Endothelial cell of umbilical vein (primary cell): ENCODE measurements at regions not wholly inside any gene's neighbourhood (a gene's known extent, or its start where the extent isn't known, plus 50 kb on each side); places are given as distances from the start of the nearest gene placed in this dataset.

ENCODE experiments used
- BruUV-seq: library from RNA; stranded (reverse); fragments of 400-500 nt; replicated peaks from 2 replicates; lab custom pipeline; 2021; lab: Mats Ljungman, UMichigan
- CTCF ChIA-PET: fragments of 300-600, 350-600 bp; sonication (Branson Sonifier 250); formaldehyde crosslinking; loops from one replicate; lab custom pipeline; 2021; ENCODE audit warnings: antibody characterized with exemption, inconsistent platforms; lab: Charles Lee
- POLR2A ChIA-PET: fragments of 300-600, 350-600 bp; sonication (Branson Sonifier 250); formaldehyde crosslinking; loops from one replicate; lab custom pipeline; 2021; ENCODE audit warnings: antibody characterized with exemption, inconsistent platforms; lab: Charles Lee
- DNase-seq: peaks from one replicate; pipeline ENCODE4 v3.0.0-alpha.2; 2011; ENCODE audit warnings: low read depth, low spot score
- FAIRE-seq: peaks from 2 replicates; lab custom pipeline; 2011; peaks lifted over from hg19 to GRCh38; lab: Jason Lieb, UNC
- H2AFZ ChIP-seq: 2 replicates; pipeline ENCODE4 v1.6.0; 2012; ENCODE audit warnings: low read depth, low read length, control low read depth, inconsistent platforms
- H3K27ac ChIP-seq: 2 replicates; pipeline ENCODE4 v1.5.1; 2011; ENCODE audit warnings: low read depth, mild to moderate bottlenecking, control low read depth, low read length, moderate library complexity; ENCODE audit not compliant: insufficient read depth
- H3K27me3 ChIP-seq, 2 experiments: 2 replicates each; pipeline versions ENCODE4 v1.6.0 to v1.6.1; 2011; ENCODE audit warnings: low read length in 2 of 2, mixed read lengths in 1 of 2; ENCODE audit not compliant: control insufficient read depth in 2 of 2, insufficient read depth in 2 of 2
- H3K36me3 ChIP-seq, 2 experiments: 2 replicates in 1 of 2; 3 replicates in 1 of 2; pipeline ENCODE4 v1.5.1; 2011; ENCODE audit warnings: low read length in 2 of 2, mild to moderate bottlenecking in 1 of 2, moderate library complexity in 1 of 2; ENCODE audit not compliant: control insufficient read depth in 2 of 2, insufficient read depth in 2 of 2; ENCODE audit errors: extremely low read depth in 1 of 2
- H3K4me1 ChIP-seq: 3 replicates; pipeline ENCODE4 v1.5.1; 2011; ENCODE audit warnings: mild to moderate bottlenecking, low read length; ENCODE audit not compliant: control insufficient read depth, insufficient read depth; ENCODE audit errors: extremely low read depth
- H3K4me2 ChIP-seq: 2 replicates; pipeline ENCODE4 v1.6.1; 2011; ENCODE audit warnings: low read length, control low read depth, mixed read lengths; ENCODE audit not compliant: insufficient read depth
- H3K4me3 ChIP-seq, 3 experiments: fragments of 200-600 bp in 1 of 3; sonication (generic), shearing (Covaris generic) in 1 of 3; replicated peaks in 1 of 3; 2 replicates each; pipeline ENCODE4 v1.5.1; 2011 to 2016; ENCODE audit warnings: control low read depth in 3 of 3, low read length in 3 of 3, mild to moderate bottlenecking in 2 of 3, inconsistent platforms in 1 of 3, low read depth in 1 of 3, moderate library complexity in 1 of 3; ENCODE audit not compliant: insufficient read depth in 1 of 3
- H3K79me2 ChIP-seq: 2 replicates; pipeline ENCODE4 v1.6.0; 2012; ENCODE audit warnings: low read length, inconsistent platforms; ENCODE audit not compliant: control insufficient read depth, insufficient read depth
- H3K9ac ChIP-seq: replicated peaks from 2 replicates; pipeline ENCODE3; 2011; ENCODE audit warnings: low read length, control low read depth; ENCODE audit not compliant: insufficient read depth; ENCODE audit errors: extremely low read depth
- H3K9me1 ChIP-seq: replicated peaks from 3 replicates; pipeline ENCODE4 v1.6.0; 2011; ENCODE audit warnings: mild to moderate bottlenecking, low read length; ENCODE audit not compliant: control insufficient read depth, insufficient read depth; ENCODE audit errors: extremely low read depth
- H3K9me3 ChIP-seq: replicated peaks from 2 replicates; pipeline ENCODE4 v1.5.1; 2012; ENCODE audit warnings: low read length, inconsistent platforms; ENCODE audit not compliant: control insufficient read depth, insufficient read depth
- H4K20me1 ChIP-seq: replicated peaks from 2 replicates; pipeline ENCODE3; 2011; ENCODE audit warnings: mild to moderate bottlenecking, low read length; ENCODE audit not compliant: control insufficient read depth, insufficient read depth; ENCODE audit errors: extremely low read depth
- EZH2 ChIP-seq: IDR thresholded peaks from 2 replicates; pipeline ENCODE4 v1.6.1; 2012; ENCODE audit warnings: borderline replicate concordance, low read depth, mild to moderate bottlenecking, moderate library complexity, low read length, inconsistent platforms; ENCODE audit not compliant: severe bottlenecking
- FOS ChIP-seq: IDR thresholded peaks from 2 replicates; pipeline ENCODE4 v1.6.1; 2011; ENCODE audit warnings: mild to moderate bottlenecking, low read length, moderate library complexity, borderline replicate concordance; ENCODE audit not compliant: insufficient read depth
- GATA2 ChIP-seq: IDR thresholded peaks from 2 replicates; pipeline ENCODE4 v1.7.0; 2011; ENCODE audit warnings: low read depth, mild to moderate bottlenecking, moderate library complexity, mixed read lengths, low read length; ENCODE audit not compliant: insufficient read length, insufficient read depth
- JUN ChIP-seq: IDR thresholded peaks from 2 replicates; pipeline ENCODE4 v1.6.1; 2011; ENCODE audit warnings: borderline replicate concordance, low read depth; ENCODE audit not compliant: insufficient read length, insufficient read depth
- MYC ChIP-seq: IDR thresholded peaks from one replicate; pipeline ENCODE4 v1.6.1; 2011; ENCODE audit warnings: mild to moderate bottlenecking, low read depth, low read length
- POLR2A ChIP-seq: IDR thresholded peaks from 2 replicates; pipeline ENCODE4 v1.6.1; 2012; ENCODE audit warnings: low read depth, mild to moderate bottlenecking, control low read depth, low read length
- POLR2AphosphoS5 ChIP-seq: IDR thresholded peaks from 2 replicates; pipeline ENCODE4 v1.6.1; 2012; ENCODE audit warnings: low read depth, mild to moderate bottlenecking, control low read depth, low read length, moderate library complexity; ENCODE audit not compliant: insufficient read depth
- dilution Hi-C: fragments of 300-500 bp; cut with MboI; formaldehyde crosslinking; loops from one replicate; pipeline ENCODE4 v1.15.0; 2019; ENCODE audit warnings: low sequenced_read_pairs; ENCODE audit not compliant: extremely low pct_ligation_motif_present
- intact Hi-C: fragments of 100-400 bp; cut with micrococcal nuclease; formaldehyde crosslinking; loops from one replicate; pipeline ENCODE4 v1.10.0; 2022
- TF ChIP-seq, protein P1 (sequence below), 2 donors: IDR thresholded peaks; 1 replicate in 1 of 2; 2 replicates in 1 of 2; pipeline ENCODE4 v1.5.1; 2011; ENCODE audit warnings: low read length in 2 of 2, mild to moderate bottlenecking in 2 of 2, moderate library complexity in 2 of 2, control low read depth in 1 of 2, inconsistent platforms in 1 of 2, low read depth in 1 of 2; ENCODE audit not compliant: insufficient read depth in 1 of 2; ENCODE audit errors: extremely low read depth in 1 of 2
- TF ChIP-seq, protein P2 (sequence below): IDR thresholded peaks from 2 replicates; pipeline ENCODE4 v1.6.1; 2011; ENCODE audit not compliant: insufficient read depth, insufficient read length

DNA sequence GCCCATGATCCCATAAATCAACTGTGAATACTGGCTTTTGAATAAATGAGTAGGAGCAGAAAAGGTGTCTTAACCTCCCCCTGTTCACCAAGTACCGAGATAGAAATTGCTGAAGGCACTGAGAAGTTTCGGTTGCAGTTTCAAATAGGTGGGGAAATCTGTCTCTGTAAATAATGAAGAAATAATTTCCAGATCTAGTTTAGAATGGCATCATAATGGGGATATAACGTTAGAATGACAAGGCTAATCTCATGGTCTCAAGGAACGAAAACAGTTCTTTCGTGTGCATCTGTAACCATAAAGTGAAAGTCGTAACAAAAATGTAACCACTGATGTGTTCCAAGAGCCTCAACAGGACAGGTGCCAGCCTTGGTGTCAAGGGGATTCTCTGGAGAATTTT is 49.9 kb upstream of the TMEM18 start:
- H3K79me2 ChIP-seq = no peaks in the 10 kb centered on the region
- dilution Hi-C loops = no loop called here
- no peaks in the 10 kb centered on the region for H3K36me3 ChIP-seq
- BruUV-seq = no TSS peak
- no peak overlapping the region for H3K27ac ChIP-seq
- no peak overlapping the region for H3K9ac ChIP-seq
- H3K4me2 ChIP-seq = no peak overlapping the region
- no peak for DNase-seq
- ChIA-PET CTCF (no interaction called here), POLR2A (no interaction called here)
- no peaks in the 10 kb centered on the region for H3K27me3 ChIP-seq
- no peak for FAIRE-seq
- no peaks in the 10 kb centered on the region for H3K9me1 ChIP-seq
- no peaks in the 10 kb centered on the region for H3K9me3 ChIP-seq
- no peaks in the 10 kb centered on the region for H4K20me1 ChIP-seq
- H3K4me1 ChIP-seq = no peaks in the 10 kb centered on the region
- TF ChIP-seq EZH2 (no peak), GATA2 (no peak), JUN (no peak), POLR2A (no peak), FOS (no peak), POLR2AphosphoS5 (no peak), MYC (no peak)
- TF ChIP-seq, protein P1, sequence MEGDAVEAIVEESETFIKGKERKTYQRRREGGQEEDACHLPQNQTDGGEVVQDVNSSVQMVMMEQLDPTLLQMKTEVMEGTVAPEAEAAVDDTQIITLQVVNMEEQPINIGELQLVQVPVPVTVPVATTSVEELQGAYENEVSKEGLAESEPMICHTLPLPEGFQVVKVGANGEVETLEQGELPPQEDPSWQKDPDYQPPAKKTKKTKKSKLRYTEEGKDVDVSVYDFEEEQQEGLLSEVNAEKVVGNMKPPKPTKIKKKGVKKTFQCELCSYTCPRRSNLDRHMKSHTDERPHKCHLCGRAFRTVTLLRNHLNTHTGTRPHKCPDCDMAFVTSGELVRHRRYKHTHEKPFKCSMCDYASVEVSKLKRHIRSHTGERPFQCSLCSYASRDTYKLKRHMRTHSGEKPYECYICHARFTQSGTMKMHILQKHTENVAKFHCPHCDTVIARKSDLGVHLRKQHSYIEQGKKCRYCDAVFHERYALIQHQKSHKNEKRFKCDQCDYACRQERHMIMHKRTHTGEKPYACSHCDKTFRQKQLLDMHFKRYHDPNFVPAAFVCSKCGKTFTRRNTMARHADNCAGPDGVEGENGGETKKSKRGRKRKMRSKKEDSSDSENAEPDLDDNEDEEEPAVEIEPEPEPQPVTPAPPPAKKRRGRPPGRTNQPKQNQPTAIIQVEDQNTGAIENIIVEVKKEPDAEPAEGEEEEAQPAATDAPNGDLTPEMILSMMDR (IDR thresholded peaks at IDR 0.05; ENCODE audit: extremely low read depth in 1 of 2, insufficient read depth in 1 of 2, low read depth in 1 of 2, low read length in 2 of 2) = no peak
- TF ChIP-seq, protein P2, sequence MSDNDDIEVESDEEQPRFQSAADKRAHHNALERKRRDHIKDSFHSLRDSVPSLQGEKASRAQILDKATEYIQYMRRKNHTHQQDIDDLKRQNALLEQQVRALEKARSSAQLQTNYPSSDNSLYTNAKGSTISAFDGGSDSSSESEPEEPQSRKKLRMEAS = no peak
- H3K4me3 ChIP-seq = no peak overlapping the region
- no peak overlapping the region for H2AFZ ChIP-seq
- intact Hi-C loops = no loop called here
